H9 (cell line): ENCODE measurements at regions not wholly inside any gene's neighbourhood (a gene's known extent, or its start where the extent isn't known, plus 50 kb on each side); places are given as distances from the start of the nearest gene placed in this dataset.

Experiments
- DNase-seq: peaks from one replicate; pipeline ENCODE4 v3.0.0-alpha.2; 2017
- H2AFZ ChIP-seq: one replicate; pipeline ENCODE4 v1.6.1; 2013; ENCODE audit warnings: mild to moderate bottlenecking, low read length, control low read depth, moderate library complexity
- H2AK5ac ChIP-seq: 2 replicates; pipeline ENCODE4 v1.6.1; 2013; ENCODE audit warnings: low read length, control low read depth, mixed read lengths; ENCODE audit not compliant: insufficient read length
- H2BK120ac ChIP-seq: one replicate; pipeline ENCODE4 v1.6.1; 2013; ENCODE audit warnings: low read depth, mild to moderate bottlenecking, low read length, control low read depth, inconsistent platforms; ENCODE audit not compliant: poor library complexity, severe bottlenecking
- H2BK12ac ChIP-seq: 2 replicates; pipeline ENCODE4 v1.6.1; 2013; ENCODE audit warnings: low read length, control low read depth, mixed read lengths, low read depth; ENCODE audit not compliant: insufficient read length
- H2BK15ac ChIP-seq: 2 replicates; pipeline ENCODE4 v1.6.1; 2013; ENCODE audit warnings: low read depth, low read length, control low read depth
- H2BK20ac ChIP-seq: one replicate; pipeline ENCODE4 v1.6.1; 2013; ENCODE audit warnings: low read depth, mild to moderate bottlenecking, low read length, control low read depth, inconsistent platforms; ENCODE audit not compliant: poor library complexity, severe bottlenecking
- H2BK5ac ChIP-seq: 2 replicates; pipeline ENCODE4 v1.6.1; 2013; ENCODE audit warnings: low read length, control low read depth, mixed read lengths; ENCODE audit not compliant: insufficient read length
- H3K14ac ChIP-seq: 2 replicates; pipeline ENCODE4 v1.6.1; 2013; ENCODE audit warnings: low read length, control low read depth; ENCODE audit not compliant: insufficient read depth
- H3K18ac ChIP-seq: 2 replicates; pipeline ENCODE4 v1.6.1; 2013; ENCODE audit warnings: low read depth, mild to moderate bottlenecking, mixed read lengths, low read length, control low read depth; ENCODE audit not compliant: insufficient read length
- H3K23ac ChIP-seq: 2 replicates; pipeline ENCODE4 v1.6.1; 2013; ENCODE audit warnings: low read length, control low read depth, mixed read lengths, low read depth; ENCODE audit not compliant: insufficient read length
- H3K23me2 ChIP-seq: 2 replicates; pipeline ENCODE4 v1.6.1; 2013; ENCODE audit warnings: low read depth, mild to moderate bottlenecking, mixed read lengths, low read length, control low read depth; ENCODE audit not compliant: insufficient read length, poor library complexity, severe bottlenecking
- H3K27ac ChIP-seq: 2 replicates; pipeline ENCODE4 v1.5.1; 2013; ENCODE audit warnings: low read length, control low read depth, mixed read lengths, low read depth; ENCODE audit not compliant: insufficient read length
- H3K27me3 ChIP-seq: 2 replicates; pipeline ENCODE4 v1.6.1; 2013; ENCODE audit warnings: low read length, control low read depth, inconsistent platforms; ENCODE audit not compliant: insufficient read depth
- H3K4ac ChIP-seq: 2 replicates; pipeline ENCODE4 v1.6.1; 2013; ENCODE audit warnings: low read depth, mild to moderate bottlenecking, control low read depth, inconsistent platforms, low read length, moderate library complexity
- H3K4me1 ChIP-seq: 2 replicates; pipeline ENCODE4 v1.6.1; 2013; ENCODE audit warnings: low read length, control low read depth, inconsistent platforms; ENCODE audit not compliant: insufficient read depth
- H3K4me2 ChIP-seq: 2 replicates; pipeline ENCODE4 v1.6.1; 2013; ENCODE audit warnings: low read length, control low read depth, mixed read lengths; ENCODE audit not compliant: insufficient read length, insufficient read depth
- H3K56ac ChIP-seq: 2 replicates; pipeline ENCODE4 v1.6.1; 2013; ENCODE audit warnings: low read depth, mild to moderate bottlenecking, mixed read lengths, low read length, control low read depth; ENCODE audit not compliant: insufficient read length
- H3K79me1 ChIP-seq: 2 replicates; pipeline ENCODE4 v1.6.1; 2013; ENCODE audit warnings: low read depth, mild to moderate bottlenecking, moderate library complexity, low read length, control low read depth, inconsistent platforms; ENCODE audit not compliant: insufficient read depth, poor library complexity, severe bottlenecking
- H3K79me2 ChIP-seq: 2 replicates; pipeline ENCODE4 v1.6.1; 2013; ENCODE audit warnings: low read length, control low read depth, inconsistent platforms; ENCODE audit not compliant: insufficient read depth
- H3K9ac ChIP-seq: 2 replicates; pipeline ENCODE4 v1.6.1; 2013; ENCODE audit warnings: low read length, control low read depth, mixed read lengths; ENCODE audit not compliant: insufficient read length; ENCODE audit errors: extremely low read depth
- H3K9me3 ChIP-seq: one replicate; pipeline ENCODE4 v1.6.1; 2013; ENCODE audit warnings: low read depth, low read length, inconsistent platforms; ENCODE audit not compliant: control insufficient read depth
- H3T11ph ChIP-seq: one replicate; pipeline ENCODE4 v1.6.1; 2013; ENCODE audit warnings: mild to moderate bottlenecking, low read length, control low read depth, inconsistent platforms
- H4K20me1 ChIP-seq: one replicate; pipeline ENCODE4 v1.6.1; 2013; ENCODE audit not compliant: control insufficient read depth, insufficient read length, insufficient read depth
- H4K5ac ChIP-seq: 2 replicates; pipeline ENCODE4 v1.6.1; 2013; ENCODE audit warnings: low read depth, mild to moderate bottlenecking, mixed read lengths, low read length, control low read depth; ENCODE audit not compliant: insufficient read length
- H4K8ac ChIP-seq: replicated peaks from 2 replicates; pipeline ENCODE4 v1.6.1; 2013; ENCODE audit warnings: low read length, control low read depth, mixed read lengths, low read depth; ENCODE audit not compliant: insufficient read length
- H4K91ac ChIP-seq: 2 replicates; pipeline ENCODE4 v1.6.1; 2013; ENCODE audit warnings: low read depth, mild to moderate bottlenecking, moderate library complexity, mixed read lengths, low read length, control low read depth; ENCODE audit not compliant: insufficient read length
- H3K27ac Mint-ChIP-seq, 3 experiments: 2 replicates in 2 of 3; 3 replicates in 1 of 3; pipeline ENCODE4 v1.8.0; 2020 to 2021; ENCODE audit warnings: mixed read lengths in 3 of 3, mild to moderate bottlenecking in 1 of 3, moderate library complexity in 1 of 3
- H3K27me3 Mint-ChIP-seq: 2 replicates; pipeline ENCODE4 v1.8.0; 2021; ENCODE audit warnings: low read depth, mild to moderate bottlenecking, moderate library complexity, mixed read lengths
- H3K36me3 Mint-ChIP-seq, 3 experiments: 2 replicates in 2 of 3; 3 replicates in 1 of 3; pipeline ENCODE4 v1.8.0; 2020 to 2021; ENCODE audit warnings: low read depth in 3 of 3, mixed read lengths in 3 of 3; ENCODE audit not compliant: insufficient read depth in 1 of 3
- H3K4me1 Mint-ChIP-seq, 2 experiments: 2 replicates each; pipeline ENCODE4 v1.8.0; 2020; ENCODE audit warnings: mixed read lengths in 2 of 2
- H3K4me3 Mint-ChIP-seq, 2 experiments: 2 replicates in 1 of 2; 3 replicates in 1 of 2; pipeline ENCODE4 v1.8.0; 2020 to 2021; ENCODE audit warnings: mild to moderate bottlenecking in 2 of 2, mixed read lengths in 2 of 2, moderate library complexity in 1 of 2
- H3K9me3 Mint-ChIP-seq, 2 experiments: 2 replicates in 1 of 2; 3 replicates in 1 of 2; pipeline ENCODE4 v1.8.0; 2020; ENCODE audit warnings: mild to moderate bottlenecking in 2 of 2, mixed read lengths in 2 of 2, moderate library complexity in 1 of 2
- CTCF ChIP-seq: fragments of 200-600 bp; sonication (generic); conservative IDR thresholded peaks from 3 replicates; pipeline ENCODE4 v1.8.0; 2021; ENCODE audit warnings: antibody characterized with exemption, mild to moderate bottlenecking
- WGBS: extraction: QIAGEN DNeasy Blood & Tissue Kit; methylation state at CpG from one replicate; pipeline ENCODE4 v1.1.7; 2013; ENCODE audit warnings: missing lambda C conversion rate, low lambda C conversion rate, mixed read lengths; ENCODE audit not compliant: insufficient read length; ENCODE audit errors: extremely low coverage; 5-methylcytosine and 5-hydroxymethylcytosine counted together

- WGBS, result no CpG with 5 or more reads among the region's 3 CpGs
- TF ChIP-seq CTCF, result no peak
- Histone ChIP-seq H3K4me2 (no peak overlapping the region), H2AFZ (no peak overlapping the region), H2AK5ac (no peak overlapping the region), H3K23me2 (no peaks in the 10 kb centered on the region), H3K27ac (no peak overlapping the region), H3K56ac (no peak overlapping the region), H3T11ph (no peak overlapping the region), H3K14ac (no peak overlapping the region), H3K4me1 (peaks cover 5% of the 10 kb centered on the region), H2BK15ac (no peak overlapping the region), H4K8ac (no peak overlapping the region), H4K20me1 (no peaks in the 10 kb centered on the region), H3K9me3 (no peaks in the 10 kb centered on the region), H3K23ac (no peak overlapping the region), H4K91ac (no peak overlapping the region), H2BK12ac (no peak overlapping the region), H3K4ac (no peak overlapping the region), H2BK20ac (no peak overlapping the region), H3K9ac (no peak overlapping the region), H4K5ac (no peak overlapping the region), H2BK5ac (no peak overlapping the region), H2BK120ac (no peak overlapping the region), H3K79me1 (no peaks in the 10 kb centered on the region), H3K79me2 (no peaks in the 10 kb centered on the region), H3K27me3 (no peaks in the 10 kb centered on the region), H3K18ac (no peak overlapping the region)
- DNase-seq, result no peak
- peak overlapping the region in 2 of 3 experiments; percentile 25 to 55; a peak in 3 of 7 replicates for H3K27ac Mint-ChIP-seq
- no peak overlapping the region for H3K4me3 Mint-ChIP-seq
- H3K9me3 Mint-ChIP-seq, result no peaks in the 10 kb centered on the region
- no peaks in the 10 kb centered on the region for H3K27me3 Mint-ChIP-seq
- no peaks in the 10 kb centered on the region for H3K36me3 Mint-ChIP-seq
- peaks cover 14 to 19% of the 10 kb centered on the region in 2 experiments for H3K4me1 Mint-ChIP-seq
Observed at GRCh38 chr3:116980099-116980498, 270.5 kb downstream of the TUSC7 start.
